Stimulated activated CD4-positive, alpha-beta T cell treated with anti-CD3 and anti-CD28 coated beads, Interleukin-4, amount 100 ng/mL, for 1 hour (primary cell): ENCODE measurements at regions not wholly inside any gene's neighbourhood (a gene's known extent, or its start where the extent isn't known, plus 50 kb on each side); places are given as distances from the start of the nearest gene placed in this dataset.

Experiments
- DNase-seq: peaks from one replicate; pipeline ENCODE4 v3.0.0-alpha.2; 2020

DNA sequence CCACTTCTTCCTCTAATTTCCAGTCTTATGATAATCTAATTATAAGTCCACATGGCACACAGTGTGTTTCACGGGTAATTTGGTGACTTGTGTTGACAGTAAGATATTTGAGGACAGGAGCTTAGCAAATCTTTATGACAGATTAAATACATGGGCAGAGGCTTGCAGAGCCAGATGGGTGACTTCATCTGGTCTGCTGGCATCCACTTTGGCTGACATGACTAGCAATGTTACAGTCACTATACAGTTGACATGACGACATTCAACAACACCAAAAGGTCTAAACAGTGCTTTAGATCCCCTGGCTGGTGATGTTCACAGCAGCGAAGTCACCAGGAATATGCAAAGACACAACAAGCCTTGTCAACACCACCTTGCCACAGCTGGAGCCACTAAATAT, 147.2 kb downstream of the ETS2 start:
- no peak for DNase-seq

DNA sequence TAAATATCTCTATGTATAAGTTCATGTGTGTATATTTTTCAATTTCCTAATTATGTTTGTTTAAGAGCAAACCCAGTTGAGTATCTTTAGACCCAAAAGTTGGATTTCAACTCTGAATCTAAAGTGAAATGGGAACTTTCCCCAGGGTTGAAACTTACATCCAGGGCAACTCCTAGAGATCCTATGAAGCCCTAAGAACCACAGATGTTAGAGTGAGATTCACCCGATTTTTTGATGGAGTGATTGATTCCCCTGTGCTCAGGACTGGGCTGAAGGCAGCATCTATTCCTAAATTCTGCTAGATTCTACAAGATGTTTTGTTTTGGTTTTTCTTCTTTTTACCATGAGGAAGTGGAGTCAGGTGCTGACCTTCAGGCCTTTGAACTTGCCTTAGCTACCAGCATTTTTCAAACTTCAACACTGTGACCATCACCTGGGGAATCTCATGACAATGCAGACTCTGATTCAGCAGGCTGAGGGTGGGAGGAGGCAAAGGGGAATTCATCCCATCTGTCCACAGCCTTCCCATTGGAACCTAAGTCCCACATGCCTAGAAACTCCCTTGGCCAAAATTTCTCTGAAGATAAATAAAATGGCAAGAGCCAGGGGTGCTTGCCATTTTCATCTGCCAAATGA, 145.5 kb downstream of the ETS2 start:
- no peak for DNase-seq

DNA sequence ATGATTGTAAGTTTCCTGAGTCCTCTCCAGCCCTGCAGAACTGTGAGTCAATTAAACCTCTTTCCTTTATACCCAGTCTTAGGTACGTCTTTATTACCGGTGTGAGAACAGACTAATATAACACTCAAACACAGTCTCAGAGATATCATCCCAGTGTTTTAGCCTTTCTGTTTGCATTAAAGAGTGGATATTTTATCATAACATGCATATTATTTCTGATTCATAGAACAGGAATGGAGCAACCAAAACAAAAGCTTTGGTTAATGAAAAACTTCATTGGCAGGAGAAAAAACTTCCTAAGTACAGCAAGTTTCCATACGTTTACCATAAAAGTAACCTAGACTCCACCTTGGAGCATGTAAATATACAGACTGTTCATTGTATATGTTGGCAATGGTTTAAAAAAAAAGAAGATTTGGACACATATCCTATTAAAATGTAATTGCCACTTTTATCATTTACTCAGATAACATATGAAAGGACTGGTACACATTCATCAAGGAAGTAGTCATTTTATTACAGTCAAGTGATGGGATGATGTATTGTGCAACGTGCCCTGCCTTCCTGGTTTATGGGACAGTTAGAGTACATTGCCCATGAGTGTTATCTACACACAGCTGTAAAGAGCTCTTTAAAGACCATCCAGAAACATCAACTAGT, 144.8 kb downstream of the ETS2 start:
- no peak for DNase-seq

DNA sequence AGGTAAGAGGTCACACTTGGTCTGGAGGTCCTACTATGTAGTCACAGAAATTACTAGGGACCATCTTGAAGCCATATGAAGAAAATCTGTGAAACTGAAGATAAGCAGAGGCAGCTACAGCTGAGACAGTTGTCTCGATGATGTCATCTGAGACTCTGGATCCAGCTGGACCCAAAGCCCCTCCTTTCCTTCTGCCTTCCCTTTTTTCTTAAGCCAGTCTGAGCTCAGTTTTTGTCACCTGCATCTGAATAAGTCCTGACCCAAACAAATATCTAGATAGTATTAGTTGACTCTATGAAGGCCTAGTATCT, 143.3 kb downstream of the ETS2 start:
- DNase-seq: no peak

DNA sequence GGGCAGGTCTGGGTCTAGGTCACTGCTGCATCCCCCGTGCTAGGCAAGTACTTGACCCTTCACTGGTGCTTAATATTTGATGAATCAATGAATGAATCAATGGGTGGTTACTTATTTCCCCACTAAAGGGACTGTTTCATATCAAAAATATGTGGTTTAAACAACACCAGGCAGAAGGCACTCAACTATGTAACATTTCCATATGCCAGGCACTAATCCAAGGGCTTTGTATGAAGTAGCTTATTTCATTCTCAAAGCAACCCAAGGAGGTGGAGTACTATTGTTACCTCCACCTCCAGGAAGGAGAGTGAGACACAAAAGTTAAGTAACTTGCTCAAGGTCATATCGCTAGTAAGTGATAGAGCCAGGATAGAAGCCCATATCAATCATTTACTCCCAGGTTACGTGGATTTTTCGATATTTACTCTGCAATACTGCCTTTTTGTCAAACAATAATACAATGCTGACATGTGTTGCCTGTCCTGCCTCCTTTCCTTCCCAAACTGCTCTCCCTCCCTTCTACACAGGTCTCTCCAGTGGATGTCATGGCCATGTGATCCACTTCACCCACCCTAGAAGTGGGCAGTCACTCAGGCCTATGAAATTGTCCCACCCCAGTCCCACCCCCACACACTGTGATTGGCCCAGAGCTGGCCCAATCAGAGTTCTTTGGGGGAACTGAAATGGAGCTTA, 142.8 kb downstream of the ETS2 start:
- no peak for DNase-seq

DNA sequence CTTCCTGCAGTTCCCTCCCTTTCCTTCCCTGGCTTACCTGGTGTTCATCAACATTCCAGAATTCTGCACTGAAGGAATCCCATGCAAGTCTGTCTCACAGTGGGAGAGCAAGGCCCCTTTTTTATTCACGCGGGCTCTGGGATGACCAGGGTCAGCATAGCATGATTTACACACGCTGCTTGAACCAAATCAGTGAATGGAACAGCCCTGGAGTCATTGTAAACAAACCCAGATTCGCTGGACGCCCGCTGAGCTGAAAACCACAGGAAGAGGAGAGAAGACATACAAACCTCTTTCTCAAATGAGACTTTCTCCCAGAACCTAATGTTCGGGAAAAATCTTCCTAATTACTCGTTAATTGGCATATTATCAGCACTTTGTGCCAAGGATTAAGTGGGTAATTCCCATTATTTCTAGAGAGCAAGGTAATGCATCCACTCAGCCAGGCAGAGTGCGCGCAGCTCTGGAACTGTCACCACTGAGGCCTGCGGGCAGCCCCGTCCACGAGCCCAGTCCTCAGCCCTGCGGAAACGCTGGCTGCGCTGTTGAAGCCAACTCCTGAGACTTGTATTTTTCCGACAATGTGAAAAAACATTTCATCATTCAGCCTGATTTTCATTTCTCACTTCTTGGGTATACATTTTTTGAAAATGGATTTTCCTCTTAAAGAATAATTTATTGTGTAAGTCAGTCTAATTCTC, 140.0 kb downstream of the ETS2 start:
- DNase-seq: no peak

DNA sequence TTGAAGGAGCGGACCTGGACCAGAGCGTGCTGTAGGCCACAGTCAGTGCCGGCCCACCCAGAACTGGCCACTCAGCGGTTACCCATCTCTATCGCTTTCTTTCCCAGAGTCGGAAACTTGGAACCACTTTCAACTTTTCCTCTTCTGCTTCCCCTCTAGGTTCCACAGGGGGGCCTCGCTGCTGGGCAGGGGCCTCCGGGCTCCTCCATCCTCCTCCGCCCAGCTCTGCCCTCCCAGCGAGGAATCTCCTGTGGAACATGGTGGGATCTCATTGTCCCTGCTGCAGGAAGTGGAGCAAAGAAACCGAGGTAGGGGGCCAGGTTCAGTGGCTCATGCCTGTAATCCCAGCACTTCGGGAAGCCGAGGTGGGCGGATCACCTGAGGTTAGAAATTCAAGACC, 139.2 kb downstream of the ETS2 start:
- DNase-seq: no peak

DNA sequence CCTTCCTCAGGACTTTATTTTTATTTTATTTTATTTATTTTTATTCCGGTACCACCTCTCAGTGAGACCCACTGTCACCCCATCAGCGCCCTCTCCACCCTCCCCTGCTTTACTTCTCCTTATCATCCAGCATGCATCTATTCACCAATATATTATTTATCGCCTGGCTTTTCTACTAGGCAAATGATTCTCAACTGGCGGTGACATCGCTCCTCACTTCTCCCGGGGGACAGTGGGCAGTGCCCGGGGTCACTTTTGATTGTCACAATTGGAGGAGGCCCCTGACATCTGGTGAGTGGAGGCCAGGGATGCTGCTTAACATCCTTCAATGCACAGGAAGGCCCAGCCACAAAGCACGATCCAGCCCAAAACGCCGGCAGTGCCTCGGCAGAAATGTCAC, 138.7 kb downstream of the ETS2 start:
- DNase-seq: no peak

DNA sequence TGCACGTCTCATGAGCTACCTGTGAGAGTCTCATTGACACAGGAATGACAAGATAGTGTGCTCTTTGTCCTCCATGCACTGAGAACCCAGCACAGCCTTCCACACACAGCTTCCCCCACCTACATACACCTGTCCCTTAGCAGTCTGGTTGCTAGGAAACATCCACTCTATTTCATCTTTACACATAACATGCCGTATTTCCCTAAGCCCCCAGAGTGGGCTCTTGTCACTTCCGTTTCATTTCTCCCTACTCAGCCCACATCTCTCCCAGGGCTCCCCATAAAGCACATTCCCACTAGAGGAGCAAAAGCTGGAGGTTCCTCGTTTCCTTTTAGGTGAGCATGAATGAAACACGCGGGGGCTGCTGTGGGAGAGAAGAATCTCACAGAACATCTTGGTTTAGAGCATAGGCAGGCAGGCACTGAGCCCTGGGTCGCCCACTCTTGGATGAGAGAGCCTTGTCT, 137.1 kb downstream of the ETS2 start:
- no peak for DNase-seq

DNA sequence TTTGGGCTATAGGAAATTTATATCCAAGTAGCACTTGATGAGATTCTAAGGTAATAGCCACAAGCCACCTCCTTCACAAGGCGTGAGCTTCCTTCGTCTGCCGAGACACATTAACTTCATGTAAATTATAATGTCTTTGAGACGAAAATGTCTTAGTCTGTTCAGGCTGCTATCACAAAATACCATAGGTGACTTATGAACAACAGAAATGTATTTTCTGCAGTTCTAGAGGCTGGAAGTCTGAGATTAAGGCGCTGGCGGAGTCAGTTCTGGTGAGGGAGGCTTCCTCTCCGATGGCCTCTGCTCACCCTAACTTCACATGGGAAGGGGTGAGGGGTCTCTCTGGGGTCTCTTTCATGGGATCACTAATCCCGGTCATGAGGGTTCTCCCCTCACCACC, 133.0 kb downstream of the ETS2 start:
- no peak for DNase-seq

DNA sequence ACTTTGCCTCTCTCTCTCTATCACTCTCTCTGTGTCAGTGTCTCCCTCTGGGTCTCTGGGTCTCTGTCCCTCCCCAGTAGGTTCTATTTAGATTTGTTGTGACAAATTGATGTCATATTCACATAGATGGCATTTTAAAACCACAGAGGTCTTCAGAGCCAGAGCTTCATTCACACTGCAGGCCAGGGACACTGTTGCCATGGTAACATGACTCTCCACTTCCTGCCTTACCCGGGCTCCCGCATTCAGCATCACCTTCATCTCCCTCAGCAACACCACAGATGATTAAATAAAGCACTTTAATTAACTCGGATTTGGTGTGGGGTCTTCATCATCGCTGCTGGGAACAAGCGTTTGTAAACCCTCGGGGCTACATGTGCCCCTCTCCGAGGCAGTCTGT, 132.6 kb downstream of the ETS2 start:
- no peak for DNase-seq

DNA sequence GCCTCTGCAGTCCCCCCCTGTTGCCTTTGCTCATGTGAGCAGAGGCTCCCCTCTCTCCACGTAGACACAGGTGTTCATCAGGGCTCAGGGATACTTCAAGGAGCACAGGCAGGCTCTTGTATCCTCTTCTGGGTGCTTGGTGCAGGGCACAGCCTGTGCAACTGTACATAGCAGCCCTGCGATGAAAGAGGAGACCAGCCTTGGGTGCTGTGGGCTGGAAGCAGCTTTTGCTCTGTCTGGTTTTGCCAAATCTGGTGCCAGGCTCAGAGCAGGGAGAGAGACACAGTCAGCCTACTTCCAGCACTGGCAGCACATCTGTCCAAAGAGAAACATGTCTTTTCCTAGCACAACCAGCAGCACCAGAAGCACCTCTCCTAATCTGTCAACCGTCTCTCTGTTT, 132.1 kb downstream of the ETS2 start:
- no peak for DNase-seq

DNA sequence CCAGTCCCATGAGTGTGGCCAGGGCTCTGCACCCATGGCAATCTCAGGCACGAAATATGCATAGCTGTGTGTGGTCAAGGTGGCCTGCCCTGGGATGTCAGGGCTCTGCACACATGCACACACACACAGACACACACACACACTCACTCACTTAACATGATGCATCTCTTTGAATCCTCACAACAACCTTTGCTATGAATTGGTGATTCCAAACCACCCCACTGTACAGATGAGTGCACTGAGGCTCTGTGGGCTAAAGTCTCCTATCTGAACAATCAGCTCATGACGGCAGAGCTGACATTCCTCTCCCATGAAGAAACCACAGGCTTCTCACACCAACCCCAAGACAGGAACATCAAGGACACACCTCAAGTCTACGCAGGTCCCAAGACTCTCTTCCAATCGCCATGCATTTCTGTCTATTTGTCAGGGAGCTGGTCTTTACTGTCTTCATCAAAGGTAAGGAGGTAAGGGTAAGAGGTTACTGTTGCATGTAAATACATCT, 131.6 kb downstream of the ETS2 start:
- DNase-seq: no peak

DNA sequence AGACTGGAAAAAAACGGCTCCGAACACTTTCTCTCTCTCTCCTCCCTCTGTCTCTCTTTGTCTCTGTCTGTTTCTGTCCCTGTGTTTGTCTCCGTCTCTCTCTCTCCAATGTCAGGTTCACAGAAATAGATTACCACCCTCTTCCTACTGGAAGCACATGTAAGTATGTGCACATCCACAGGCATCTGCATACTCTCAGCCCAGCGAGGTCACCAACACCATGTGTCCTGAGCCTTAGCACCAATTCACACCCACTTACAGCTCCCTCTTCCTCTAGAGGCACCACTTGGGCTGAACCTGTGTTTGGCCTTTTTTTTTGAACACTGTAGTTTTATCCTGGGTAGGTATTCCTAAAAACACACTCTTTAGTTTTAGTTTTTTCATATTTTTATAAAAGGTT, 130.5 kb downstream of the ETS2 start:
- DNase-seq: no peak

DNA sequence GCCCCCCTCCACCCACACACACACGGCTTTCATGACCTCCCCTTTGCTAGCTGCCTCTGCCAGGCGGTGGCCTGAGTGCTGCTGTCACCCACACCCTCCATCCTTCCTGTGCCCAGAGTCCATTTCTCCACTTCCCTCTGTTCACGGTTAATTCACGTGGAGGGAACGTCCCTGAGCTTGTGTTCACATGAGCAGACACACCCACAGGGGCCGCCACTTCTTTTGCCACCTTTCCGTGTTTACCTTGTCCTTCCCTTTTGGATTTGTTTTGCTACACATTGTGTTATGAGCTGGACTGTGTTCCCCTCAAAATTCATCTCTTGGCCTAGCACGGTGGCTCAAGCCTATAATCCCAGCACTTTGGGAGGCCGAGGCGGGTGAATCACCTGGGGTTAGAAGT, 128.0 kb downstream of the ETS2 start:
- no peak for DNase-seq

DNA sequence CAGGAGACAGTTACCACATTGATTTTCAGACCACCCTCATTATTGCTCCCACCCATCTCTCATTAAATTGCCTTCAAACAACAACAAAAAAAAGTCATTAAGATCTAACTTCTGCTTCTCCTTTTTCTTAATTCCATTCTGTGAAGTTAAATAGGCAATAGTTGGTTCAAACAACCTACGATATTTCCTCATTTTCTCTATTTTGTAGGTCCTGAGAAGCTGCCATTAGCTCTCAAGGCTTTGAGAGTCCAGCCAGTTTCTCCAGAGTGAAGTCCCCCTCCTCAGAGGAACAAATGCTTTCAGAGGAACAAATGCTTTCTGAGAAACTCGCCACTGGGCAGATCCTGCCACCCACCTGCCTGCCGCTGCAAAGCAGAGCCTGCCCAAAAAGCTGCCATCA, 125.6 kb downstream of the ETS2 start:
- no peak for DNase-seq

DNA sequence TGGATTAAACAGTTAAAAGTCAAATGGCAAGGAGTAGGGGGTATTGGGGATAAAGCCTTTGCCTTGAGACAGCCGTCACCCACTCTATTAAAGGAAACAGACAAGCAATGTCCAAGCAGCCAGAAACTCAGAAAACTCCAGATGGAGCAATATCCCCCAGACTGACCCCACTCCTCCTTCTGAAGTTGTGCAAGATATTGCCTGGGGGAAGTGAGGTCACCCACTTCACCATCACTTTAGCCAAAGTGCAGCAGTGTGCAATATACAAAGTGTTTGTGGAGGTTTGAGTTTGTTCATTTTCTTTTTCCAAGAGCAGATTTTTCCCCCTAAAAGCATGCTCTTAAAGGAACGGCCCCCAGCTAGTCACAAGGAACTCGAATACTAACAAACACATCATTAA, 125.1 kb downstream of the ETS2 start:
- DNase-seq: no peak

DNA sequence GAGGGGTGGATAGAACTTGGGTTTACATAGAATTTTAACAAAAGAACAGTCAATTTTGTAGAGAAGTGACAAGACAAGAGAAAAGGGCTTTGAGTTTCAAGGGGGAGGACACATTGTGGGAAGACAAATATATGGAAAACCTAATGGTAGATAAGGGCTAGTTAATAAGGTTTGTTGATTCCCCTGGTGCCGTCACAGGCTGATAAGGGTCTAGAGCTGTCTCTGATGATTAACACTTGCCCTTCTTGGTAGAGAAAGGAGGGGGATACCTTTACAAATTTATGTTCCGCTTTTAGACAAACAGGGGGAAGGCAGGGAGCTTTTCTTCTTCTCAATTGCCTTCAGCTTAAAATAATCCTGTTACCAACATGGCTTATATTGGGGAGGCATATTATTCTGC, 124.3 kb downstream of the ETS2 start:
- DNase-seq: no peak

DNA sequence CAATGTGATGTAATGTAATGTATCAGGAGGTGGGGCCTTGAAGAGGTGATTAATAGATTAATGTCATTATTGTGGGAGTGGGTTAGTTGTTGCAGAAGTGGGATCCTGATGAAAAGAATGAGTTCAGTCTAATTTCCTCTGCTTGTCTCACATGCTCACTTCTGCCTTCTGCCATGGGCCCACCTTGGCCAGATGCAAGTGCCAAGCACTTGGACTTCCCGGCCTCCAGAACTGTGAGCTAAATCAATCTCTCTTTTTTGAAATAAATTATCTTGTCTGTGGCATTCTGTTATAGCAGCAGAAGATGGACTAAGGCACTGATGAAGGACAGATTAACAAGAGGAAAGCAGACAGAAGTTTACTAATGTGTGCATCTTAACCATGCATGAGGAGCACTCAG, 123.9 kb downstream of the ETS2 start:
- DNase-seq: no peak

DNA sequence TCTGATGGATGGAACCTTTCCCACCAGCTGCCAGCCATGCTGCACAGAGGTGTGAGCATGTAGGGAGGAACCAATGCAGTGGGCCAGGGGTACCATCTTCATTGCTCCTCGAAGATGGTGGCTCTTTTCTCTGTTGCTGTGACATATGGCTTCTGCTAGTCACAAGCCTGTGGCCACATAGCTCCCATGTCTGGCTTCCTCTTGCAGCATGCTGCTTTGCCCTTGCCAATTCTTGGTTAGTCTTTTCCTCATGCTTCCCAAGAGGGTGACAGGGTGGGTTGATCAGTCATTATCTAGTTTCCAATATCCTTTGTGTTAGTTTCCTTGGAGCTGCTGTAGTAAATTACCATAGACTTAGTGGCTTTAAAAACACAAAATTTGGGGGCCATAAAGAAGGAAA, 123.4 kb downstream of the ETS2 start:
- no peak for DNase-seq

DNA sequence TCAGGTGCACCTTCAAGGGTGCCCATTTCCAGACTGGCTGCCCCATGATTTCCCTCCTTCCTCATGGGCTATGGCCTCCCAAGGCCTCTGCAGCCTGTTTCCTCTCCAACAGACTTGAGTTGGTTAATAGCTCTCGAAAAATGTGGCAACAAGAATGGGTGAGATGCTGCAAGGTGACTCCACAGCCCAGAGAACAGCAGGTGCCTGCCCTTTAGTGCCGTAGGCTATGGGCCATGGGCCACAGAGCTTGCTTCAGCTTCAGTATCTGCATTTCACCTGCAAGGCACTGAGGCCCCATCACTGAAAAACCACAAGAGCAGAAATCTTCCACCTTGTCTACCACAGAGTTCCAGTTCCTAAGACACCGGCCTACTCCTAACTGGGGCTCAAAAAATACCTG, 122.0 kb downstream of the ETS2 start:
- no peak for DNase-seq

DNA sequence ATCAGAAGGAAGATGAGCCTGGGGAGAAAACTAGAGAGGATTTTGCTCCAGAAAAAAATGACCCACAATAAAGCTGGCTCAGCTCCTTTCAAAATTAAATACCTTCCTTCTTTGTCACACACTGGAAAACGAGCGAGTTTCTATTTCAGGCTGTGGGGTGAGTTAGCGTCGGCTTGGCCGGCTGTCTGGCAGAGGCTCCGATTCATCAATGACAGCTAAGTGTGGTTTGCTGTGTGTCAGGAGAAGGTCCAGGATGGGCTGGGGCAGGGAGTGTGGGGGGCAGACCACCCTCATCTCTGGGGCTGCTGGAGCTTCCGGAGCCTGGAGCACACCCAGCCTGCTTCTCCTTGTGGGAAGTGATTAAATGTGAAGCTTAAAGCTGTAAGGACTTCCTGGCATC, 120.2 kb downstream of the ETS2 start:
- no peak for DNase-seq

DNA sequence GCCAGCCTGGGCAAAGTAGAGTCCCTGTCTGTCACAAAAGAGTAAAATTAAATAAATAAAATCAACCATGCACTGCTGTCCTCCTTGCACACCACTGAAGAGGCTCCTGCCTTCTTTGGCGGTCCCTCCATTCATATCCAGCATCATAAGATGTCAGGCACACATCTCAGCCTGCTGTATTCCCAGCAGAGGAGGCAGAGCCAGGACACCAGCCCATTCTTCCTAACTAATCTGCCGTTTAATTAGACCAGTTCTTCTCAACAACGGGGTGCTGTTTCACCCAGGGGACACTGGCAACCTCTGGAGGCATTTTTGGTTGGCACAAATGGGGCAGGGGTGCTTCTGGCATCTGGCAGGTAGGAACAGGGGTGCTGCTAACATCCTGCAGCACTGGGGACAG, 119.7 kb downstream of the ETS2 start:
- DNase-seq: no peak

DNA sequence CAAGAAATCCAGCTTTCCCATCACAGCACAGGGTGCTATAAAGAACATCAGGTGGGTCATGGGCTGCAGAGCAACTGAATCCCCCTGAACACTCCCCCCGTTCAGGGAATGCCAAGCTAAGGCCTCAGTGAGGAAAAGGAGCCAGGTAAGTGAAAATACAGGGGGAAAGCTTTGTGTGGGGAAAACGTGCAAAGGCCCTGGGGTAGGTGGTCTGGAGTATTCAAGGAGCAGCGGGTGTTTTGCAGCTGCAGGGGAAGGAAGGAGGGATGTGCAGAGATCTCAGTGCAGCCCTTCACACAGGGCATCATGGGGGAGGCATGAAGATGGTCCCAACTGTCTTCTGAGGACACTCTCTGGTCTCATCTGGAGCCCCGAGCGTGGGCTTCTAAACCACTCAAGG, 119.2 kb downstream of the ETS2 start:
- no peak for DNase-seq
